GM12873 (cell line): ENCODE measurements at regions not wholly inside any gene's neighbourhood (a gene's known extent, or its start where the extent isn't known, plus 50 kb on each side); places are given as distances from the start of the nearest gene placed in this dataset.

ENCODE experiments used
- TF ChIP-seq, protein P1 (sequence below): IDR thresholded peaks from 2 replicates; pipeline ENCODE4 v1.5.1; 2012; ENCODE audit warnings: low read depth, mild to moderate bottlenecking, moderate library complexity, low read length, control low read depth; ENCODE audit not compliant: insufficient read depth; ENCODE audit errors: missing control alignments

DNA sequence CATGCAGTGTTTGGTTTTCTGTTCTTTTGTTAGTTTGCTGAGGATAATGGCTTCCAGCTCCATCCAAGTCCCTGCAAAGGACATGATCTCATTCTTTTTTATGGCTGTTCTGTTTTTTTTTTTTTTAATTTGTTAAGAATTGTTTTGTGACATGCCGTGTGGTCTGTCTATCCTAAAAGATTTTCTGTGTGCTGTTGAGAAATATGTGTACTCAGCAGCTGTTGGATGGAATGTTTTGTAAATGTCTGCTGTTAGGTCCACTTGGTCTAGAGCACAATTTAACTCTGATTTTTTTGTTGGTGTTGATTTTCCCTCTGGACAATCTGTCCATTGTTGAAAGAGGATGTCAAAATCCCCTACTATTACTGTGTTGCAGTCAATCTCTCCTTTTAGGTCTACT lies 80.4 kb upstream of the WDR75 start:
- TF ChIP-seq, protein P1, sequence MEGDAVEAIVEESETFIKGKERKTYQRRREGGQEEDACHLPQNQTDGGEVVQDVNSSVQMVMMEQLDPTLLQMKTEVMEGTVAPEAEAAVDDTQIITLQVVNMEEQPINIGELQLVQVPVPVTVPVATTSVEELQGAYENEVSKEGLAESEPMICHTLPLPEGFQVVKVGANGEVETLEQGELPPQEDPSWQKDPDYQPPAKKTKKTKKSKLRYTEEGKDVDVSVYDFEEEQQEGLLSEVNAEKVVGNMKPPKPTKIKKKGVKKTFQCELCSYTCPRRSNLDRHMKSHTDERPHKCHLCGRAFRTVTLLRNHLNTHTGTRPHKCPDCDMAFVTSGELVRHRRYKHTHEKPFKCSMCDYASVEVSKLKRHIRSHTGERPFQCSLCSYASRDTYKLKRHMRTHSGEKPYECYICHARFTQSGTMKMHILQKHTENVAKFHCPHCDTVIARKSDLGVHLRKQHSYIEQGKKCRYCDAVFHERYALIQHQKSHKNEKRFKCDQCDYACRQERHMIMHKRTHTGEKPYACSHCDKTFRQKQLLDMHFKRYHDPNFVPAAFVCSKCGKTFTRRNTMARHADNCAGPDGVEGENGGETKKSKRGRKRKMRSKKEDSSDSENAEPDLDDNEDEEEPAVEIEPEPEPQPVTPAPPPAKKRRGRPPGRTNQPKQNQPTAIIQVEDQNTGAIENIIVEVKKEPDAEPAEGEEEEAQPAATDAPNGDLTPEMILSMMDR = no peak

DNA sequence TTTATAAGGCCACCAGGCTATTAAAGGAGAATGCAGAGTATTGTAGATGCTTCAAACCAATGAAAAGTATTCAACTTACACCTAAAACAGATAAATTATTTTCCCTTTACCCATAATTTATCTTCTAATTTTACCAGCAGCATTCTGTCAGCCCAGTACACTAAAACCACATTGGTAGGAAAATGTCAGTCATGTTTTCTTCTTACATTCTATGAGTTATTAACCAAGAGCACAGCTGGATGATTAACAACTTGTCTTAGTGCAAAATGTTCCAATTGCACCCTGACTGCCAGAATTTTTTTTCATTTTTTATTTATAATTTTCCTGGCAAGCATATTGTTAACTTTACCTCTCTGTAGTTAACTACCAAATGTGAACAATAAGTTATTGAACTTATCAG lies 79.0 kb upstream of the WDR75 start:
- TF ChIP-seq, protein P1 = no peak

DNA sequence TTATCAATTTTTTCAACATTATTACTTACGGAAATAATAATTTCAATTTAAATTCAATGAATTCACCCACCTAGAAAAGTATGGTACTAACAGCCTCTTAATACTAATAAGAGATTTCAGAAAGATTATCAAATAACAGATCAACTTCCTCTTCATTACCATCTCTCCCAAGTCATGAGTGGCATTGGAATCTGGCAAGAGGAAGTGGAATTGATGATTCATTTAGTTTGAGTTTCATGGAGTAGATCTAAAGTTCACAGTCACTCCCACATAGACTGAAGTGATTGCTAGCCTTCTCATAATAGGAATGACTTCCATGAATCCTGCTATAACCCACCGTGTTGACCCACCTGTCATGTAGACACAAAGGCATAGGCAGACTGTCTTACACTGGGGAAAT lies 77.7 kb upstream of the WDR75 start:
- TF ChIP-seq, protein P1 = no peak

DNA sequence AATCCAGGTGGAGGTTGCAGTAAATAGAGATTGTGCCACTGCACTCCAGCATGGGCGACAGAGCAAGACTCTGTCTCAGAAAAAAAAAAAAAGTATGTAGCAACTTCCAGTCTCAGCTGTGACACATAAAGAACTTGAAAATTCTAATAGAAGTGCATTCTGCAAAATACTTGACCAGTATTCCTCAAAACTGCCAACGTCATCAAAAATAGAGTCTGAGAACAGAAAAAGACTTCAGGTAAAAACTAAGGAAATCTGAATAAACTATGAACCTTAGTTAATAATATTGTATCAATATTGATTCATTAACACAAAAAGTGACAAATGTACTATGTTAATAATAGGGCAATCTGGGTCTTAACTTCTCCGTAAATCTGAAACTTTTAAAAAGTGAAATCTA lies 76.7 kb upstream of the WDR75 start:
- TF ChIP-seq, protein P1 = no peak

DNA sequence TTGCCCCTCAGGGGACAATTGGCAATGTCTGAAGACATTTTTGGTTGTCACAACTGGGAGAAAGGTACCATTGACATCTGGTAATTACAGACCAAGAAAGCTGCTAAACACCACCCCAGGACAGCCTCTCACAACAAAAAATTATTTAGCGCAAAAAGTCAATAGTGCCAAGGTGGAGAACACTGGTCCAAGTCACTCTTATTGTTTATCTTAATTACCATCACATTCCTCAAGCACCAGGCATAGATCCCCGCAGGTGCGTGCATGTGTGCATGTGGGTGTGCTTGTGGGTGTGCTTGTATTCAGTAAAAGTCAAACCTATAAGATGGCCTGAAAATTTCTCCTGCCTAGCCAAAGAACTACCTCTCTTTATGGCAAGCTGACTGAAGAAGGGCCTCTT lies 74.9 kb upstream of the WDR75 start:
- TF ChIP-seq, protein P1 = no peak

DNA sequence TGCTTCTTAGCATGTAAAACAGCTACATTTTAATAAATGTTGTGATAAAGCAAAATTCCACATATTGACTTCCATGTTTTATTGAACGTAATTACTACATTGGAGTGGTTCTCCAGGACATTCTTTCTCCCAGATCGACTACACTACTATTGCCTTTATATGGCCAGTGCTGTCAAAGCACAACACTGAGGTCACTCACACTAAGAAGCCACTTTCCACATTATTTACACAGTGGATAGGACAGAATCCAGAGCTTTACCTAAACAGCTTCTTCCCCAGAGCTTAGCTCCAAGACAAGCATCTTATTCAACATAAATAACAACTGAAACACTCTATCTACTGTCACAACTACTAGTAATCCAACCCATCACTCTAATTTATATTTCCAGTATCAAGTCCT lies 73.9 kb upstream of the WDR75 start:
- TF ChIP-seq, protein P1 = no peak

DNA sequence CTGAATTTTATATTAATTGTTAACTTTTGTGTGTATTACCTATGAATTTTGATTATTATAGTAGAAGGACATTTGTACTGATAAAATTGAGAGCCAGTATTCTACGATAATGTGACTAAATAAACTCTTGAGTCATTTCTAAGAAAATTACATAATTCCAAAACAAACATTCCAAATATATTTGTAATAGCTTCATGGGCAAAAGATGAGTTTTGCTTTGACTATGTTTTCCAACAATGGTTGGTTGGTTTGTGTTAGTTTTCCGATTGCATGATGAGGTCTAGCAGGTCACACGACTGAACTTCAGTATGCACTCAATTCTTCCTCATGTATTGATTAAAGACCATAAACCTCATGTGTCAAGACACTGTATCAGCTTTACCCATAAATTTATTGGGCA lies 71.7 kb upstream of the WDR75 start:
- TF ChIP-seq, protein P1 = no peak

DNA sequence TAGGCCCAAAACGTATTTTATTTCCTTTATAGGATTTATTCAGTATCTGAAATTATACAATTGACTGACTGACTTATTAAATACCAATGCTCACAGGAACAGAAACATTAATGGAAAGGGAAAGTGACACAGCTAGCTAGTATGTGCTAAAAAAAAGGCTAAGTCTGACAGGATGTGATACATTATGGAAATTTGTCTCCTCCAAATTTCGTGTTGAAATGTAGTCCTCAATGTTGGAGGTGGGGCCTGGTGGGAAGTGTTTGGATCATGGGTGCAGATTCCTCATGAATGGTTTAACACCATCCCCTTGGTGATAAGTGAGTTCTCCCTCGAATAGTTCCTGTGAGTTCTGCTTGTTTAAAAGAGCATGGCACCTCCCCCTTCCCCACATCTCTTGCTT lies 70.6 kb upstream of the WDR75 start:
- TF ChIP-seq, protein P1 = no peak
